SK-N-DZ (cell line): ENCODE measurements at regions not wholly inside any gene's neighbourhood (a gene's known extent, or its start where the extent isn't known, plus 50 kb on each side); places are given as distances from the start of the nearest gene placed in this dataset.
"Not testable (repeated sequence)": the region's sequence is repeated elsewhere in the genome, so short reads cannot be mapped to it uniquely, and the experiment has no call there.

Experiments
- DNase-seq: peaks from one replicate; pipeline ENCODE4 v3.0.0-alpha.2; 2015; ENCODE audit warnings: low spot score

DNA sequence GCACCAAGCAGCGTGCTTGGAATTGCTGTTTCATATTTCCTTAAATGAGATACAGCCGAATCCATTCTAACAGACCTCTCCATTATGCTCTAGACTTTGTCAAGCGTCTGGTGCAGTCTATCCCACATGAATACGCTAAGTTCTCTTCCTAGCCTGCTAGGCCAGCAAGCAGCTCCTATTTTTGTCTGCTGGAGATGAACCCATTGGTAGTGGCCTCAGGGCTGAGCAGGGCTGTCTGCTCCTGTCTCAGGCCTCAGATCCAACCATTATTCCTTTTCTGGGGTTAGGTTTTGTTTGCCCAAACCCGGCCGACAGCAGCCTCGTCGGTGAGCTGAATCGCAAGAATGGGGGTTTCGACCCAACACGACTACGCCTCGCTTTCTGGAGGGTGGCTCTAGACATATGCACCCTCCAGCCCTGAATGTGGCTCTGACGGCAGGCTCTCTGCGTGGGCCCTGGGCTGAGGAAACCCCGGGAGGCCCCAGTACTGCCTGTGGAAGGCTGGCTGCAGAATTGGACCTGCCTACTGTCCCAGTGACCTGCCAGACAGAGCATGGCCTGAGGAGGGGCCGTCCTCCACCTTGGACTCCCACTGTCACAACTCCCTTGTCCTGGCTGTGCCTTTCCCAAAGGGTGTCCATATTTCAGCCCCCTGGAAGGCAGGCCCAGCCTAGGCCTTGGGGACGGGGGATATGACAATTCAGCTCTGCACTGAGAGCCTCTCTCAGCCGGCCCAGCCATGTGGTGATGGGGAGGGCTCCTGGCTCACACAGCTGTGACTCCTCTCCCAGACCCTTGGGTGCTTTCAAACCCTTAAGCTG lies 267.9 kb upstream of the TCERG1L start:
- no peak for DNase-seq

GRCh38 chr10:131580076-131580652 lies 268.6 kb upstream of the TCERG1L start:
- no peak for DNase-seq

GRCh38 chr10:131580674-131581073 lies 269.2 kb upstream of the TCERG1L start:
- no peak for DNase-seq

GRCh38 chr10:131581547-131581946 lies 270.0 kb upstream of the TCERG1L start:
- DNase-seq = not testable (repeated sequence)

DNA sequence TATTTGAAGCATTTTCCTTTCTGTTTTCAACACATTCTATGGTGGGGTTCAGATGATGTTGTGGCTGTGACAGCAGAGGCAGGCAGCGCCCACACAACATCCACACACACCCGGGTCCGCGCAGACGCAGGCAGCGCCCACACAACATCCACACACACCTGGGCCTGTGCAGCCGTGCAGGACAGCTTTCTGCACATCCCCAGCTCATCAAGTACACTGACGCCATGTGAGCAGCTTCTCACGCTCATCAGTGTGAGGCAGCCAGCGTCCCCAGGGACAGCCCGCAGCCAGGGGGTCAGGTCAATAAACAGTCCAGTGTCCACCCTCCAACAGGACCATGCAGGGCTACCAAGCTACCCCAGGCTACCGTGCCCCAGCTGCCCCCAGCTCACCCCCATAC lies 272.8 kb upstream of the TCERG1L start:
- DNase-seq = no peak

DNA sequence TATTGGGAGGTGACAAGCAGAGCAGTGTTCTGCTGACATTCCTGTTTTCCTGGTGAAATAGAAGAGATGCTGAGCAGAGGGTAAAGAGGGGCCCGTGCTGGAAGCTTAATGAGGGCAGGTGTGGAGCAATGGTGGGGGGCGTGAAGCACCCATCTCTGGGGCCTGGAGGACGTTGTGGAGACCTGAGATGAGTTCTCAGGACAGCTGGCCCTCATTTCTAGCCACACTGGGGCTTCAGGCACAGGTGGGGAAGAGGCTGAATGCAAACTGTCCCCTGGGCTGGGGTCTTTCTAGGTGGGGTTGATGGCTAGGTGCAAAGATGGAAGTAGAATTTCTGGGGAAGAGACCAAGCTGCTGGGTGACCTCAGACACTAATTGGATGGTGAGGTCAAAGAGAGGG lies 274.2 kb upstream of the TCERG1L start:
- DNase-seq = no peak

DNA sequence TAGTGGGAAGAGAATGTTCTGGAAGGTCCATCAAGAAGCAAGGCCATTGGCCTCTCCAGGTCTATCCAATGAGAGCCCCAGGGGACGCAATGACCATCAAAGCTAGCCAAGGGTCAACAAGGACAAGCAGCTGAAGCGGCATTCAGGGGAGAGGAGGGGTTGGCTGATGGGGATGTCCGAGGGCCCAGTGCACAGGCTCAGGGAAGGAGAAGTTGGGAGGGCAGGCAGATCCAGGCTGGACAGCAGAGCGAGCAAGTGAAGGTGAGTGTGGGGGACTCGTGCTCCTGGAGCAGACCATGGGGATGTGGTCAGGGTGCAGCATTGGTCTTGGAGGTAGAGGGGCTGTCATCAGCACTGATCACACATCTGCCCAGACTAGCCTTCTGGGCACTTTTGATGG lies 275.4 kb upstream of the TCERG1L start:
- no peak for DNase-seq

GRCh38 chr10:131587976-131588680 lies 276.6 kb upstream of the TCERG1L start:
- no peak for DNase-seq

- no peak for DNase-seq
Observed at GRCh38 chr10:131588704-131589220, 277.2 kb upstream of the TCERG1L start.

- DNase-seq = no peak
Observed at GRCh38 chr10:131590567-131590966, 279.0 kb upstream of the TCERG1L start.

- no peak for DNase-seq
Observed at GRCh38 chr10:131591936-131592335, 280.4 kb upstream of the TCERG1L start.

DNA sequence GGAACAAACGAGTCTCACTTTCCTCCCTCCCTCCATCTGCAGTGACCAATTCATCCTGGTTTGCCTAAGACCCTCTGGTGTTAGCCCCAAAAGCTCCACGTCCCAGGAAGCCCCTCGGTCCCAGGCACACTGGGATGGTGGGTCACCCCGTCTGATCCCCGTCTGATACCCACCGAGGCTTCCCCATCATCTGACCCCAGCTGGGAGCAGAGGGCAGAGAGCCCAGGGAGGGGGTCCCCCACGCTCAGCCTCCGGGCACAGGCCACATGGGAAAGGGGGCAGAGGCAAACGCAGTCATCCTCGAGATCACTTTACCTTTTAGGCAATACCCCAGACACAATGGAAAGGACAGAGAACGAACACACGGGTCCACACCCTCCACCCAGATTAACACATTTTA lies 291.6 kb upstream of the PPP2R2D start:
- no peak for DNase-seq

GRCh38 chr10:131615150-131615549 lies 285.7 kb upstream of the PPP2R2D start:
- DNase-seq = no peak

GRCh38 chr10:131616040-131616439 lies 284.8 kb upstream of the PPP2R2D start:
- DNase-seq = no peak

DNA sequence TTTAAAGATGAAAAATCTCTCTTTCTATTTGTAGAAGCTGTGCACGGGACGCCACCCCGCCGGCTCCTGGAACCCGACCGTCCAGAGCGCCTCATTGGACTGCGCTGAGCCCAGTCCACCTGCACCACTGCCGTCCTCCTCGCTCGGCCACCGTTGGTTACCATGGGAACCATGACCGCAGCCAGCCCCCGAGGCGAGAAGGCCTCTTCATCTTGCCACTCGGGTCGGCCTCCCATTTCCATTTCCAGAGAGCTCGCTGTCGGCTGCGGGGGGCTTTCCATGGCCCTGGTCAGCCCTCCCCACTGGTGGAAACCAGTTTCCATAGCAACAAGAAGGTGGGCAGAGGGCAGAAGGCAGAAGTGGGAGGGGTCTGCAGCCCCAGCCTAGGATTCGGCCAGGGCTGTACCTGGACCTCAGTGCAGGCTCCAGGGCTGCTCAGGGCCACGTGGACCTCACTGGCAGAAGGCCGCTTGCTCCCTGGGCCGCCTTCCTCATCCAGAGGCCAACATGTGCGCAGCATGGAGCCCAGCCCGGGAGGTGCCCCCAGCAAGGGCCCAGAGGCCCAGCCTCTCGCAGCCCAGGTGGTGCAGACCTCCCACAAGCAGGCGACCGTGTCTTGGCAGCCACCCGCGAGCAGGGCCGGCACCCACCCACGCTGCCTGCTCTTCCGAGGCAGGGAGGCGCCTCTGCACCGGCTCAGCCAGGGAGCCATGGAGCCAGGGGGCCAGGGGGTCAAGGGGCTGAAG lies 283.5 kb upstream of the PPP2R2D start:
- DNase-seq = no peak

DNA sequence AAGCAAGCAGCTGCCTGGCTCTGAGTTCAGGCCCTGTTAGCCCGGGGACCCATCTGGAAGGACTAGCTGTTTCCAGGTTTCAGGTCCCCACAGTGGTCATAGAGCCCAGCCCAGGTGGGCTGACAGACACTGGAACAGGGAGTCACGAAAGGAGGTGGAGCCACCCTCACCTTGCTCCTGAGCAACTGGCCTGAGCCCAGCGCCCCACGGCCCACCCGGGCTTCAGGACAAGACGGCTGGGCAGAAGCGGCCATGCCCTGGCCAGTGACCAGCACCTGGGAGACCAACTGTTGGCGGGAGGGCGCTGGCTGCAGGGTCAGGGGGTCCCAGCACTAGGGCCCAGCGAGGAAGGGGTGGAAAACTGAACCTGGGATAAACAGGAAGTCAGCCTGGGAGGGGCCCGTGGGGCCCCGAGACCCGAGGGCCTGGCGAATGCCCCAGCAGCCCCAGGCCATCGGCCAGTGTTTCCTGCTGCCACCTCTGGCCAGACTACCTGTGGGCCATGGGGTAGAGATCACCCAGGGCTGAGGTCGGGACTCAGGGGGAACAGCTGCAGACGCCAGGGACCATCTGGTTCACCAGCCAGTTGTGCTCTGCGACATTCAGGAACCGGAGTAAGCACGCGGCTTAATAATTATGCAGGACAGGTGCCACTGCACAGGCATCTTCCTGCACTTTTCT lies 282.1 kb upstream of the PPP2R2D start:
- no peak for DNase-seq

GRCh38 chr10:131620314-131620713 lies 280.5 kb upstream of the PPP2R2D start:
- DNase-seq = no peak

GRCh38 chr10:131620904-131621303 lies 279.9 kb upstream of the PPP2R2D start:
- no peak for DNase-seq

- DNase-seq = no peak
Observed at GRCh38 chr10:131621784-131622624, 278.8 kb upstream of the PPP2R2D start.

- DNase-seq = no peak
Observed at GRCh38 chr10:131625041-131625440, 275.8 kb upstream of the PPP2R2D start.
